Bronchial epithelial cell (primary cell): ENCODE measurements at regions not wholly inside any gene's neighbourhood (a gene's known extent, or its start where the extent isn't known, plus 50 kb on each side); places are given as distances from the start of the nearest gene placed in this dataset.

Experiments used
- DNase-seq: peaks from one replicate; pipeline ENCODE4 v3.0.0-alpha.2; 2010; ENCODE audit warnings: low read depth
- FAIRE-seq: peaks from 2 replicates; lab custom pipeline; 2011; peaks lifted over from hg19 to GRCh38; lab: Jason Lieb, UNC
- H3K27me3 ChIP-seq: 2 replicates; pipeline ENCODE4 v1.5.1; 2011; ENCODE audit warnings: low read length; ENCODE audit not compliant: control insufficient read depth, insufficient read depth
- H3K36me3 ChIP-seq: 2 replicates; pipeline ENCODE4 v1.5.1; 2011; ENCODE audit warnings: low read length; ENCODE audit not compliant: control insufficient read depth, insufficient read depth
- H3K4me3 ChIP-seq: 2 replicates; pipeline ENCODE4 v1.5.1; 2011; ENCODE audit warnings: mild to moderate bottlenecking, low read depth, low read length, control low read depth
- CTCF ChIP-seq: IDR thresholded peaks from 2 replicates; pipeline ENCODE4 v1.5.1; 2011; ENCODE audit warnings: mild to moderate bottlenecking, moderate library complexity, low read length, control low read depth, inconsistent platforms; ENCODE audit not compliant: insufficient read depth, severe bottlenecking

GRCh38 chr9:79264511-79265355 lies 307.0 kb upstream of the TLE4 start:
- no peak for TF ChIP-seq CTCF
- FAIRE-seq: no peak
- no peak for DNase-seq
- no peak overlapping the region for H3K4me3 ChIP-seq
- no peaks in the 10 kb centered on the region for H3K36me3 ChIP-seq
- no peaks in the 10 kb centered on the region for H3K27me3 ChIP-seq

GRCh38 chr9:79266986-79267385 lies 304.8 kb upstream of the TLE4 start:
- TF ChIP-seq CTCF: no peak
- no peaks in the 10 kb centered on the region for H3K27me3 ChIP-seq
- FAIRE-seq (no peak), DNase-seq (no peak)
- H3K4me3 ChIP-seq: no peak overlapping the region
- no peaks in the 10 kb centered on the region for H3K36me3 ChIP-seq

GRCh38 chr9:79268806-79269205 lies 303.0 kb upstream of the TLE4 start:
- no peak for TF ChIP-seq CTCF
- Histone ChIP-seq H3K27me3 (no peaks in the 10 kb centered on the region), H3K36me3 (no peaks in the 10 kb centered on the region), H3K4me3 (no peak overlapping the region)
- DNase-seq (no peak), FAIRE-seq (no peak)

- H3K27me3 ChIP-seq: no peaks in the 10 kb centered on the region
- no peak overlapping the region for H3K4me3 ChIP-seq
- DNase-seq (no peak), FAIRE-seq (no peak)
- H3K36me3 ChIP-seq: no peaks in the 10 kb centered on the region
- no peak for TF ChIP-seq CTCF
These were observed 298.5 kb upstream of the TLE4 start for GRCh38 chr9:79273311-79273710.

- Histone ChIP-seq H3K4me3 (no peak overlapping the region), H3K36me3 (no peaks in the 10 kb centered on the region), H3K27me3 (no peaks in the 10 kb centered on the region)
- DNase-seq: no peak
- no peak for TF ChIP-seq CTCF
- FAIRE-seq: no peak
These were observed 292.4 kb upstream of the TLE4 start for GRCh38 chr9:79279356-79279755.

- no peaks in the 10 kb centered on the region for H3K36me3 ChIP-seq
These were observed 291.1 kb upstream of the TLE4 start for GRCh38 chr9:79280691-79281090.

More at GRCh38 chr9:79280691-79281090, 291.1 kb upstream of the TLE4 start:
- DNase-seq (no peak), FAIRE-seq (no peak)
- TF ChIP-seq CTCF: no peak
- no peak overlapping the region for H3K4me3 ChIP-seq
- no peaks in the 10 kb centered on the region for H3K27me3 ChIP-seq
